H9 (cell line): ENCODE measurements at regions not wholly inside any gene's neighbourhood (a gene's known extent, or its start where the extent isn't known, plus 50 kb on each side); places are given as distances from the start of the nearest gene placed in this dataset.

Source experiments
- DNase-seq: peaks from one replicate; pipeline ENCODE4 v3.0.0-alpha.2; 2017
- H2AFZ ChIP-seq: one replicate; pipeline ENCODE4 v1.6.1; 2013; ENCODE audit warnings: mild to moderate bottlenecking, low read length, control low read depth, moderate library complexity
- H2AK5ac ChIP-seq: 2 replicates; pipeline ENCODE4 v1.6.1; 2013; ENCODE audit warnings: low read length, control low read depth, mixed read lengths; ENCODE audit not compliant: insufficient read length
- H2BK120ac ChIP-seq: one replicate; pipeline ENCODE4 v1.6.1; 2013; ENCODE audit warnings: low read depth, mild to moderate bottlenecking, low read length, control low read depth, inconsistent platforms; ENCODE audit not compliant: poor library complexity, severe bottlenecking
- H2BK12ac ChIP-seq: 2 replicates; pipeline ENCODE4 v1.6.1; 2013; ENCODE audit warnings: low read length, control low read depth, mixed read lengths, low read depth; ENCODE audit not compliant: insufficient read length
- H2BK15ac ChIP-seq: 2 replicates; pipeline ENCODE4 v1.6.1; 2013; ENCODE audit warnings: low read depth, low read length, control low read depth
- H2BK20ac ChIP-seq: one replicate; pipeline ENCODE4 v1.6.1; 2013; ENCODE audit warnings: low read depth, mild to moderate bottlenecking, low read length, control low read depth, inconsistent platforms; ENCODE audit not compliant: poor library complexity, severe bottlenecking
- H2BK5ac ChIP-seq: 2 replicates; pipeline ENCODE4 v1.6.1; 2013; ENCODE audit warnings: low read length, control low read depth, mixed read lengths; ENCODE audit not compliant: insufficient read length
- H3K14ac ChIP-seq: 2 replicates; pipeline ENCODE4 v1.6.1; 2013; ENCODE audit warnings: low read length, control low read depth; ENCODE audit not compliant: insufficient read depth
- H3K18ac ChIP-seq: 2 replicates; pipeline ENCODE4 v1.6.1; 2013; ENCODE audit warnings: low read depth, mild to moderate bottlenecking, mixed read lengths, low read length, control low read depth; ENCODE audit not compliant: insufficient read length
- H3K23ac ChIP-seq: 2 replicates; pipeline ENCODE4 v1.6.1; 2013; ENCODE audit warnings: low read length, control low read depth, mixed read lengths, low read depth; ENCODE audit not compliant: insufficient read length
- H3K23me2 ChIP-seq: 2 replicates; pipeline ENCODE4 v1.6.1; 2013; ENCODE audit warnings: low read depth, mild to moderate bottlenecking, mixed read lengths, low read length, control low read depth; ENCODE audit not compliant: insufficient read length, poor library complexity, severe bottlenecking
- H3K27ac ChIP-seq: 2 replicates; pipeline ENCODE4 v1.5.1; 2013; ENCODE audit warnings: low read length, control low read depth, mixed read lengths, low read depth; ENCODE audit not compliant: insufficient read length
- H3K27me3 ChIP-seq: 2 replicates; pipeline ENCODE4 v1.6.1; 2013; ENCODE audit warnings: low read length, control low read depth, inconsistent platforms; ENCODE audit not compliant: insufficient read depth
- H3K4ac ChIP-seq: 2 replicates; pipeline ENCODE4 v1.6.1; 2013; ENCODE audit warnings: low read depth, mild to moderate bottlenecking, control low read depth, inconsistent platforms, low read length, moderate library complexity
- H3K4me1 ChIP-seq: 2 replicates; pipeline ENCODE4 v1.6.1; 2013; ENCODE audit warnings: low read length, control low read depth, inconsistent platforms; ENCODE audit not compliant: insufficient read depth
- H3K4me2 ChIP-seq: 2 replicates; pipeline ENCODE4 v1.6.1; 2013; ENCODE audit warnings: low read length, control low read depth, mixed read lengths; ENCODE audit not compliant: insufficient read length, insufficient read depth
- H3K56ac ChIP-seq: 2 replicates; pipeline ENCODE4 v1.6.1; 2013; ENCODE audit warnings: low read depth, mild to moderate bottlenecking, mixed read lengths, low read length, control low read depth; ENCODE audit not compliant: insufficient read length
- H3K79me1 ChIP-seq: 2 replicates; pipeline ENCODE4 v1.6.1; 2013; ENCODE audit warnings: low read depth, mild to moderate bottlenecking, moderate library complexity, low read length, control low read depth, inconsistent platforms; ENCODE audit not compliant: insufficient read depth, poor library complexity, severe bottlenecking
- H3K79me2 ChIP-seq: 2 replicates; pipeline ENCODE4 v1.6.1; 2013; ENCODE audit warnings: low read length, control low read depth, inconsistent platforms; ENCODE audit not compliant: insufficient read depth
- H3K9ac ChIP-seq: 2 replicates; pipeline ENCODE4 v1.6.1; 2013; ENCODE audit warnings: low read length, control low read depth, mixed read lengths; ENCODE audit not compliant: insufficient read length; ENCODE audit errors: extremely low read depth
- H3K9me3 ChIP-seq: one replicate; pipeline ENCODE4 v1.6.1; 2013; ENCODE audit warnings: low read depth, low read length, inconsistent platforms; ENCODE audit not compliant: control insufficient read depth
- H3T11ph ChIP-seq: one replicate; pipeline ENCODE4 v1.6.1; 2013; ENCODE audit warnings: mild to moderate bottlenecking, low read length, control low read depth, inconsistent platforms
- H4K20me1 ChIP-seq: one replicate; pipeline ENCODE4 v1.6.1; 2013; ENCODE audit not compliant: control insufficient read depth, insufficient read length, insufficient read depth
- H4K5ac ChIP-seq: 2 replicates; pipeline ENCODE4 v1.6.1; 2013; ENCODE audit warnings: low read depth, mild to moderate bottlenecking, mixed read lengths, low read length, control low read depth; ENCODE audit not compliant: insufficient read length
- H4K8ac ChIP-seq: replicated peaks from 2 replicates; pipeline ENCODE4 v1.6.1; 2013; ENCODE audit warnings: low read length, control low read depth, mixed read lengths, low read depth; ENCODE audit not compliant: insufficient read length
- H4K91ac ChIP-seq: 2 replicates; pipeline ENCODE4 v1.6.1; 2013; ENCODE audit warnings: low read depth, mild to moderate bottlenecking, moderate library complexity, mixed read lengths, low read length, control low read depth; ENCODE audit not compliant: insufficient read length
- H3K27ac Mint-ChIP-seq, 3 experiments: 2 replicates in 2 of 3; 3 replicates in 1 of 3; pipeline ENCODE4 v1.8.0; 2020 to 2021; ENCODE audit warnings: mixed read lengths in 3 of 3, mild to moderate bottlenecking in 1 of 3, moderate library complexity in 1 of 3
- H3K27me3 Mint-ChIP-seq: 2 replicates; pipeline ENCODE4 v1.8.0; 2021; ENCODE audit warnings: low read depth, mild to moderate bottlenecking, moderate library complexity, mixed read lengths
- H3K36me3 Mint-ChIP-seq, 3 experiments: 2 replicates in 2 of 3; 3 replicates in 1 of 3; pipeline ENCODE4 v1.8.0; 2020 to 2021; ENCODE audit warnings: low read depth in 3 of 3, mixed read lengths in 3 of 3; ENCODE audit not compliant: insufficient read depth in 1 of 3
- H3K4me1 Mint-ChIP-seq, 2 experiments: 2 replicates each; pipeline ENCODE4 v1.8.0; 2020; ENCODE audit warnings: mixed read lengths in 2 of 2
- H3K4me3 Mint-ChIP-seq, 2 experiments: 2 replicates in 1 of 2; 3 replicates in 1 of 2; pipeline ENCODE4 v1.8.0; 2020 to 2021; ENCODE audit warnings: mild to moderate bottlenecking in 2 of 2, mixed read lengths in 2 of 2, moderate library complexity in 1 of 2
- H3K9me3 Mint-ChIP-seq, 2 experiments: 2 replicates in 1 of 2; 3 replicates in 1 of 2; pipeline ENCODE4 v1.8.0; 2020; ENCODE audit warnings: mild to moderate bottlenecking in 2 of 2, mixed read lengths in 2 of 2, moderate library complexity in 1 of 2
- CTCF ChIP-seq: fragments of 200-600 bp; sonication (generic); conservative IDR thresholded peaks from 3 replicates; pipeline ENCODE4 v1.8.0; 2021; ENCODE audit warnings: antibody characterized with exemption, mild to moderate bottlenecking
- WGBS: extraction: QIAGEN DNeasy Blood & Tissue Kit; methylation state at CpG from one replicate; pipeline ENCODE4 v1.1.7; 2013; ENCODE audit warnings: missing lambda C conversion rate, low lambda C conversion rate, mixed read lengths; ENCODE audit not compliant: insufficient read length; ENCODE audit errors: extremely low coverage; 5-methylcytosine and 5-hydroxymethylcytosine counted together

- H2AFZ ChIP-seq: no peak overlapping the region
- no peak overlapping the region for H3T11ph ChIP-seq
- DNase-seq: no peak
- no peak overlapping the region for H3K14ac ChIP-seq
- no peak overlapping the region for H3K4me3 Mint-ChIP-seq
- no peak overlapping the region for H2AK5ac ChIP-seq
- H4K8ac ChIP-seq: no peak overlapping the region
- H4K91ac ChIP-seq: no peak overlapping the region
- H3K9me3 Mint-ChIP-seq: peaks cover 35 to 43% of the 10 kb centered on the region in 2 experiments
- no peaks in the 10 kb centered on the region for H3K4me1 Mint-ChIP-seq
- no peak overlapping the region for H2BK120ac ChIP-seq
- peaks cover 13 to 28% (median 14%) of the 10 kb centered on the region in 3 experiments for H3K36me3 Mint-ChIP-seq
- no peaks in the 10 kb centered on the region for H3K4me1 ChIP-seq
- WGBS: no CpG with 5 or more reads among the region's 1 CpG
- no peak overlapping the region for H2BK12ac ChIP-seq
- no peak overlapping the region for H3K27ac Mint-ChIP-seq
- H3K27ac ChIP-seq: no peak overlapping the region
- no peaks in the 10 kb centered on the region for H3K27me3 Mint-ChIP-seq
- H2BK20ac ChIP-seq: no peak overlapping the region
- H3K56ac ChIP-seq: no peak overlapping the region
- no peak overlapping the region for H3K23ac ChIP-seq
- H3K27me3 ChIP-seq: no peaks in the 10 kb centered on the region
- H3K79me2 ChIP-seq: no peaks in the 10 kb centered on the region
- no peaks in the 10 kb centered on the region for H4K20me1 ChIP-seq
- no peaks in the 10 kb centered on the region for H3K79me1 ChIP-seq
- H3K23me2 ChIP-seq: no peaks in the 10 kb centered on the region
- no peak overlapping the region for H2BK15ac ChIP-seq
- no peak overlapping the region for H3K4me2 ChIP-seq
- no peak overlapping the region for H3K4ac ChIP-seq
- no peak overlapping the region for H4K5ac ChIP-seq
- no peak overlapping the region for H3K18ac ChIP-seq
- no peak for TF ChIP-seq CTCF
- no peak overlapping the region for H3K9ac ChIP-seq
- no peaks in the 10 kb centered on the region for H3K9me3 ChIP-seq
- no peak overlapping the region for H2BK5ac ChIP-seq
Observed at GRCh38 chr3:81876826-81877225, 115.4 kb upstream of the GBE1 start.
